ENCODE measurements at regions not wholly inside any gene's neighbourhood (a gene's known extent, or its start where the extent isn't known, plus 50 kb on each side); places are given as distances from the start of the nearest gene placed in this dataset.

DNA sequence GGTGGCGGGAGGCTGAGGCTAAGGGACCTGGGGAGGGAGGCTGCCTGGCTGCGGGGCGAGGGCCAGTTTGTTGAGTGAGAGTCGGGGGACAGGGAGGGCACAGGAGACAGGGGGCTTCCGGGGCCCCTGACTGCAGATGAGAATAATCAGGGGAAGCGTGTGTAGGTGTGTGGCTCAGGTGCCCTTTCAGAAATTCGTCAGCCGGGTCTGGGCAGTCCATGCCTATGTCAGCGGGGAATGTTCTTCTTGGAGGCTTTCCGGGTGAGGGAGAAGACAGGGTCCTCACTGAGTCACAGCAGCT is 52.3 kb upstream of the OTOF start (continued):
- TF ChIP-seq, protein P1, sequence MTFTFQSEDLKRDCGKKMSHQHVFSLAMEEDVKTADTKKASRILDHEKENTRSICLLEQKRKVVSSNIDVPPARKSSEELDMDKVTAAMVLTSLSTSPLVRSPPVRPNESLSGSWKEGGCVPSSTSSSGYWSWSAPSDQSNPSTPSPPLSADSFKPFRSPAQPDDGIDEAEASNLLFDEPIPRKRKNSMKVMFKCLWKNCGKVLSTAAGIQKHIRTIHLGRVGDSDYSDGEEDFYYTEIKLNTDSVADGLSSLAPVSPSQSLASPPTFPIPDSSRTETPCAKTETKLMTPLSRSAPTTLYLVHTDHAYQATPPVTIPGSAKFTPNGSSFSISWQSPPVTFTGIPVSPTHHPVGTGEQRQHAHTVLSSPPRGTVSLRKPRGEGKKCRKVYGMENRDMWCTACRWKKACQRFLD (CRISPR knock-in tag; IDR thresholded peaks at IDR 0.05; ENCODE audit: borderline replicate concordance): no peak
- TF ChIP-seq, protein P2, sequence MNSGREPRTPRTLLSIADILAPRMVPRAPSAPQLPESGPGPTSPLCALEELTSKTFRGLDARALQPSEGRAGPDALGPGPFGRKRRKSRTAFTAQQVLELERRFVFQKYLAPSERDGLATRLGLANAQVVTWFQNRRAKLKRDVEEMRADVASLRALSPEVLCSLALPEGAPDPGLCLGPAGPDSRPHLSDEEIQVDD (CRISPR knock-in tag; IDR thresholded peaks at IDR 0.05; ENCODE audit: borderline replicate concordance): no peak
- TF ChIP-seq ZNF746 (CRISPR knock-in tag; IDR thresholded peaks at IDR 0.05) (no peak), TRIM24 (CRISPR knock-in tag; IDR thresholded peaks at IDR 0.05) (no peak), FOXK2 (IDR thresholded peaks at IDR 0.05) (no peak), KDM1A (CRISPR knock-in tag; IDR thresholded peaks at IDR 0.05) (no peak), MXD4 (CRISPR knock-in tag; IDR thresholded peaks at IDR 0.05) (no peak), CBFB (CRISPR knock-in tag; IDR thresholded peaks at IDR 0.05) (no peak), ZBTB3 (CRISPR knock-in tag; IDR thresholded peaks at IDR 0.05; ENCODE audit: borderline replicate concordance, low read depth) (no peak), FOXA3 (CRISPR knock-in tag; IDR thresholded peaks at IDR 0.05) (no peak), ZSCAN22 (CRISPR knock-in tag; IDR thresholded peaks at IDR 0.05) (no peak), HES4 (CRISPR knock-in tag; IDR thresholded peaks at IDR 0.05; ENCODE audit: borderline replicate concordance) (no peak), KDM4B (CRISPR knock-in tag; IDR thresholded peaks at IDR 0.05) (no peak)
- TF ChIP-seq, protein P3, sequence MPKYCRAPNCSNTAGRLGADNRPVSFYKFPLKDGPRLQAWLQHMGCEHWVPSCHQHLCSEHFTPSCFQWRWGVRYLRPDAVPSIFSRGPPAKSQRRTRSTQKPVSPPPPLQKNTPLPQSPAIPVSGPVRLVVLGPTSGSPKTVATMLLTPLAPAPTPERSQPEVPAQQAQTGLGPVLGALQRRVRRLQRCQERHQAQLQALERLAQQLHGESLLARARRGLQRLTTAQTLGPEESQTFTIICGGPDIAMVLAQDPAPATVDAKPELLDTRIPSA (CRISPR knock-in tag; IDR thresholded peaks at IDR 0.05; ENCODE audit: borderline replicate concordance): no peak
- TF ChIP-seq, protein P4, sequence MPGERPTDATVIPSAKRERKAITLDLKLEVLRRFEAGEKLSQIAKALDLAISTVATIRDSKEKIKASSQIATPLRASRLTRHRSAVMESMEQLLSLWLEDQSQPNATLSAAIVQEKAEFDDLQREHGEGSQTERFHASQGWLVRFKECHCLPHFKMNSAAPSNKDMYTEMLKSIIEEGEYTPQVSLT (CRISPR knock-in tag; IDR thresholded peaks at IDR 0.05; ENCODE audit: borderline replicate concordance, low read depth): no peak
